ENCODE measurements at regions not wholly inside any gene's neighbourhood (a gene's known extent, or its start where the extent isn't known, plus 50 kb on each side); places are given as distances from the start of the nearest gene placed in this dataset.

- TF ChIP-seq MGA (IDR thresholded peaks at IDR 0.05): no peak
- TF ChIP-seq ZNF165 (CRISPR knock-in tag; IDR thresholded peaks at IDR 0.05; ENCODE audit: borderline replicate concordance): no peak
- no peak for TF ChIP-seq PHB2 (IDR thresholded peaks at IDR 0.05; ENCODE audit: low read depth)
- TF ChIP-seq PHF21A (IDR thresholded peaks at IDR 0.05; ENCODE audit: borderline replicate concordance, low read depth): no peak
- TF ChIP-seq CBX1 (IDR thresholded peaks at IDR 0.05; ENCODE audit: low read depth): no peak
Observed at GRCh38 chr14:104477117-104477623, 102.4 kb upstream of the C14orf180 start (continued).

Data from K562 (cell line).